ENCODE measurements at regions not wholly inside any gene's neighbourhood (a gene's known extent, or its start where the extent isn't known, plus 50 kb on each side); places are given as distances from the start of the nearest gene placed in this dataset.

DNA sequence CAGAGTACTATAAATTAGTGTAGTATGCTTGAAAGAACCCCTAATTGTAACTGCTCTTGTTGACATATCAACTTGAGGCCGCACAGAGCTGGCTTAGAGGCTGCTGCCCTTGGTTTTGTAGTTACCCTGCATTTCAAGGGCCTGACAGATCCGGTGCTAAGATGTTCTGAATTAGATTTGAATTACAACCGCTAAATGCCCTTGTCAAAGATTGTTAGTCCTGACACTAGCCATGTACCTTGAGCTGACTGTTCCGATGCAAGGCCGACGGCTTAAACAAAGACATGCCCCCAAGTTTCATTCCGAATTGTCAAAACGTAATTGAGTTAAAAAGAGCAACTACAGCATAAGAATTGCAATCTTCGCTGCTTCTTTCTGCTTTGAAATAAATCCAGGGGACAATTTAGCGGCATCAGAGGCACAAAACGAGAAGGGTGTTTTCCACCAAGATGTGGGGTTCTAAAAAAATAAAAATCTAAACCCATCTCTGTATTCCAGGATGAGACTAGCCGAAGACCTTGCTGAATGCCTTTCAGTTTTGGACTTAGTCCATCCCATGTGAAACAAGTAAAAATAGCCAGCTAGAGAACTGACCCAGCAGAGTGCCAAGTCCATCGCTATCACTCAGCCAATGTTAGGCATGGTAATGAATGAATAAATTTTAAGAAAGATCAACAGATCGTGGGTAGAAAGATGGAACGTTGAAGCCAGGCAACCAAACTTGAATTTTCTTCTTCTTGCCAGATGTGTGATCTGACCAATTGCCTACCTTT is 148.7 kb downstream of the DICER1 start:
- TF ChIP-seq CREB1 (CRISPR knock-in tag; IDR thresholded peaks at IDR 0.05) (no peak), ZNF263 (CRISPR knock-in tag; IDR thresholded peaks at IDR 0.05; ENCODE audit: low read depth) (no peak), ESRRA (CRISPR knock-in tag; IDR thresholded peaks at IDR 0.05; ENCODE audit: borderline replicate concordance) (no peak), ZNF317 (CRISPR knock-in tag; IDR thresholded peaks at IDR 0.05; ENCODE audit: borderline replicate concordance, low read depth) (no peak), ELF4 (CRISPR knock-in tag; IDR thresholded peaks at IDR 0.05; ENCODE audit: low read depth) (no peak), NR2C2 (CRISPR knock-in tag; IDR thresholded peaks at IDR 0.05) (no peak), SMAD4 (CRISPR knock-in tag; IDR thresholded peaks at IDR 0.05) (no peak), JAZF1 (CRISPR knock-in tag; IDR thresholded peaks at IDR 0.05) (no peak)
- TF ChIP-seq, protein P1, sequence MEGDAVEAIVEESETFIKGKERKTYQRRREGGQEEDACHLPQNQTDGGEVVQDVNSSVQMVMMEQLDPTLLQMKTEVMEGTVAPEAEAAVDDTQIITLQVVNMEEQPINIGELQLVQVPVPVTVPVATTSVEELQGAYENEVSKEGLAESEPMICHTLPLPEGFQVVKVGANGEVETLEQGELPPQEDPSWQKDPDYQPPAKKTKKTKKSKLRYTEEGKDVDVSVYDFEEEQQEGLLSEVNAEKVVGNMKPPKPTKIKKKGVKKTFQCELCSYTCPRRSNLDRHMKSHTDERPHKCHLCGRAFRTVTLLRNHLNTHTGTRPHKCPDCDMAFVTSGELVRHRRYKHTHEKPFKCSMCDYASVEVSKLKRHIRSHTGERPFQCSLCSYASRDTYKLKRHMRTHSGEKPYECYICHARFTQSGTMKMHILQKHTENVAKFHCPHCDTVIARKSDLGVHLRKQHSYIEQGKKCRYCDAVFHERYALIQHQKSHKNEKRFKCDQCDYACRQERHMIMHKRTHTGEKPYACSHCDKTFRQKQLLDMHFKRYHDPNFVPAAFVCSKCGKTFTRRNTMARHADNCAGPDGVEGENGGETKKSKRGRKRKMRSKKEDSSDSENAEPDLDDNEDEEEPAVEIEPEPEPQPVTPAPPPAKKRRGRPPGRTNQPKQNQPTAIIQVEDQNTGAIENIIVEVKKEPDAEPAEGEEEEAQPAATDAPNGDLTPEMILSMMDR (IDR thresholded peaks at IDR 0.05): no peak
- TF ChIP-seq, protein P2, sequence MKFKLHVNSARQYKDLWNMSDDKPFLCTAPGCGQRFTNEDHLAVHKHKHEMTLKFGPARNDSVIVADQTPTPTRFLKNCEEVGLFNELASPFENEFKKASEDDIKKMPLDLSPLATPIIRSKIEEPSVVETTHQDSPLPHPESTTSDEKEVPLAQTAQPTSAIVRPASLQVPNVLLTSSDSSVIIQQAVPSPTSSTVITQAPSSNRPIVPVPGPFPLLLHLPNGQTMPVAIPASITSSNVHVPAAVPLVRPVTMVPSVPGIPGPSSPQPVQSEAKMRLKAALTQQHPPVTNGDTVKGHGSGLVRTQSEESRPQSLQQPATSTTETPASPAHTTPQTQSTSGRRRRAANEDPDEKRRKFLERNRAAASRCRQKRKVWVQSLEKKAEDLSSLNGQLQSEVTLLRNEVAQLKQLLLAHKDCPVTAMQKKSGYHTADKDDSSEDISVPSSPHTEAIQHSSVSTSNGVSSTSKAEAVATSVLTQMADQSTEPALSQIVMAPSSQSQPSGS (CRISPR knock-in tag; IDR thresholded peaks at IDR 0.05; ENCODE audit: borderline replicate concordance, low read depth): no peak
- TF ChIP-seq, protein P3, sequence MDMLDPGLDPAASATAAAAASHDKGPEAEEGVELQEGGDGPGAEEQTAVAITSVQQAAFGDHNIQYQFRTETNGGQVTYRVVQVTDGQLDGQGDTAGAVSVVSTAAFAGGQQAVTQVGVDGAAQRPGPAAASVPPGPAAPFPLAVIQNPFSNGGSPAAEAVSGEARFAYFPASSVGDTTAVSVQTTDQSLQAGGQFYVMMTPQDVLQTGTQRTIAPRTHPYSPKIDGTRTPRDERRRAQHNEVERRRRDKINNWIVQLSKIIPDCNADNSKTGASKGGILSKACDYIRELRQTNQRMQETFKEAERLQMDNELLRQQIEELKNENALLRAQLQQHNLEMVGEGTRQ (CRISPR knock-in tag; IDR thresholded peaks at IDR 0.05): no peak
- TF ChIP-seq, protein P4, sequence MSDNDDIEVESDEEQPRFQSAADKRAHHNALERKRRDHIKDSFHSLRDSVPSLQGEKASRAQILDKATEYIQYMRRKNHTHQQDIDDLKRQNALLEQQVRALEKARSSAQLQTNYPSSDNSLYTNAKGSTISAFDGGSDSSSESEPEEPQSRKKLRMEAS (CRISPR knock-in tag; IDR thresholded peaks at IDR 0.05): no peak
- TF ChIP-seq, protein P5, sequence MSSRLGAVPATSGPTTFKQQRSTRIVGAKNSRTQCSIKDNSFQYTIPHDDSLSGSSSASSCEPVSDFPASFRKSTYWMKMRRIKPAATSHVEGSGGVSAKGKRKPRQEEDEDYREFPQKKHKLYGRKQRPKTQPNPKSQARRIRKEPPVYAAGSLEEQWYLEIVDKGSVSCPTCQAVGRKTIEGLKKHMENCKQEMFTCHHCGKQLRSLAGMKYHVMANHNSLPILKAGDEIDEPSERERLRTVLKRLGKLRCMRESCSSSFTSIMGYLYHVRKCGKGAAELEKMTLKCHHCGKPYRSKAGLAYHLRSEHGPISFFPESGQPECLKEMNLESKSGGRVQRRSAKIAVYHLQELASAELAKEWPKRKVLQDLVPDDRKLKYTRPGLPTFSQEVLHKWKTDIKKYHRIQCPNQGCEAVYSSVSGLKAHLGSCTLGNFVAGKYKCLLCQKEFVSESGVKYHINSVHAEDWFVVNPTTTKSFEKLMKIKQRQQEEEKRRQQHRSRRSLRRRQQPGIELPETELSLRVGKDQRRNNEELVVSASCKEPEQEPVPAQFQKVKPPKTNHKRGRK (CRISPR knock-in tag; IDR thresholded peaks at IDR 0.05; ENCODE audit: borderline replicate concordance): no peak

Measured in WTC11 (cell line).